Ovary (tissue), 7 donors: ENCODE measurements at regions not wholly inside any gene's neighbourhood (a gene's known extent, or its start where the extent isn't known, plus 50 kb on each side); places are given as distances from the start of the nearest gene placed in this dataset.
"Not testable (repeated sequence)": the region's sequence is repeated elsewhere in the genome, so short reads cannot be mapped to it uniquely, and the experiment has no call there.

Experiments used
- DNase-seq, 5 donors: peaks; one replicate each; pipeline ENCODE4 v3.0.0-alpha.2; 2019 to 2020
- H3K27ac ChIP-seq, 2 donors: fragments of 200-600 bp; one replicate each; pipeline versions ENCODE4 v1.5.1 to v1.8.0; 2019 to 2022
- H3K27me3 ChIP-seq: fragments of 200-600 bp; one replicate; pipeline ENCODE4 v1.8.0; 2022
- H3K36me3 ChIP-seq: fragments of 200-600 bp; sonication (generic); one replicate; pipeline ENCODE4 v1.5.1; 2019
- H3K4me1 ChIP-seq: one replicate; pipeline ENCODE4 v1.8.1; 2013; ENCODE audit warnings: mild to moderate bottlenecking, moderate library complexity; ENCODE audit not compliant: insufficient read depth
- H3K4me3 ChIP-seq: fragments of 200-600 bp; sonication (generic); one replicate; pipeline ENCODE4 v1.5.1; 2017
- H3K9me3 ChIP-seq, 2 donors: fragments of 200-600 bp in 1 of 2; sonication (generic) in 1 of 2; one replicate each; pipeline versions ENCODE4 v1.5.1 to v1.8.1; 2013 to 2019; ENCODE audit warnings: mild to moderate bottlenecking in 1 of 2, moderate library complexity in 1 of 2
- CTCF ChIP-seq, 3 donors: fragments of 450-650 bp in 2 of 3; fragments of 200-600 bp in 1 of 3; IDR thresholded peaks; one replicate each; pipeline versions ENCODE4 v1.5.1 to v1.8.0; 2016 to 2022; ENCODE audit warnings: antibody characterized with exemption in 3 of 3, mild to moderate bottlenecking in 1 of 3
- EP300 ChIP-seq: sonication (generic); formaldehyde crosslinking; IDR thresholded peaks from one replicate; pipeline ENCODE4 v1.6.1; 2017; ENCODE audit warnings: antibody characterized with exemption
- POLR2A ChIP-seq: fragments of 450-650 bp; IDR thresholded peaks from one replicate; pipeline ENCODE4 v1.6.1; 2017; ENCODE audit warnings: antibody characterized with exemption, mild to moderate bottlenecking, moderate library complexity
- WGBS, 3 donors: extraction: QIAGEN DNeasy Blood & Tissue Kit in 1 of 3; methylation state at CpG; one replicate each; pipeline versions ENCODE4 v1.1.5 to v1.1.7; 2013 to 2017; 5-methylcytosine and 5-hydroxymethylcytosine counted together
- intact Hi-C, 4 donors: fragments of 100-400 bp; cut with DNase I; formaldehyde crosslinking; loops; one replicate each; pipeline versions ENCODE4 v1.11.0 to v1.15.1; 2022 to 2023
- donor health status: DM: no; HTN: no; CAD: no; lungs with moderate emphysema.
- donor health status: DM: no; HTN: no; CAD: no.
- donor health status: Bipolar disorder and iron deficiency.
- donor health status: DM: no; HTN: no; CAD: no.
- donor health status: DM: yes; HTN: yes; CAD: no.

DNA sequence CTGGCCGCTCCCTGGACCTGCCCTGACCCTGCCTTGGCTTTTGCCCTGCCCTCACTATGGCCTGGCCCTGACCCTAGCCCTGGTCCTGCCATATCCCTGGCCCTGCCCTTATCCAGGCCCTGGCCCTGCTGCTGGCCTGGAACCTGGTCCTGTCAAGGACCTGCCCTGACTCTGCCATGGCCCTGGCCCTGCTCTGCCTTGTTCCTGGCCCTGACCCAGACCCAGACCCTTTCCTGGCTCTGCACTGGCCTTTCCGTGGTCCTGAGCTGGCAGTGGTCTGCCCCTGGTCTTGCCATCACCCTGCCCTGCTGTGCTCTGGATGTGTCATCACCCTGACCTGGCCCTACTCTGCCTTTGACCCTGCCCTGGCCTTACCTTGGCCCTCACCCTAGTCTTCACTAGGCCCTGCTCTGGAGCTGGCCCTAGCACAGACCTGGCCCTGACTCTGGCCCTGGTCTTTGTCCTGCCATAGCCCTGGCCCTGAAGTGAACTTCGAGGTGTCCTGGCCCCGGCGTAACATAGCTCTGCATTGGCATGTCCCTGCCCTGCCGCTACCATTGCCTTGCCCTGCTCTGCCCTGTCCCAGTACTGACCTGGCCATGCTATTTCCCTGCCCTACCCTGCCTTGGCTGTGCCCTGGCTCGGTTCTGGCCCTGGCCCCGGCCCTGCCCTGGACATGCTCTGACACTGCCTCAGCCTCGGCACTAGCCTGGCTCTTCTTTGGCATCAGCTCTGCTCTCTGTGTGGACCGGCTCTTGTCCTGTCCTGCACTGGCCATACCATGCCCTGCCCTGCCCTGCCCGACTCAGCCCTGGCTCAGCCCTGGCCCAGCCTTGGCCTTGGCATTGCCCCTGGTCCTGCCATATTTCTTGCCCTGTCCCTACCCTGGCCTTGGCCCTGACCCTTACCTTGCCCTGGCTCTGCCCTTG lies 239.2 kb downstream of the GOLGA6L6 start:
- intact Hi-C loops, H3K4me1 ChIP-seq, H3K4me3 ChIP-seq, H3K27ac ChIP-seq, H3K36me3 ChIP-seq, H3K9me3 ChIP-seq, H3K27me3 ChIP-seq, DNase-seq: not testable (repeated sequence)
- 85 to 88% (median 88%) methylated on average over 11 of the region's 11 CpGs for WGBS, 3 donors

- H3K36me3 ChIP-seq, H3K4me1 ChIP-seq, H3K27ac ChIP-seq, H3K9me3 ChIP-seq, H3K4me3 ChIP-seq, H3K27me3 ChIP-seq, DNase-seq, intact Hi-C loops: not testable (repeated sequence)
- 87 to 91% (median 87%) methylated on average over 12 of the region's 12 CpGs for WGBS, 3 donors
Measured at GRCh38 chr15:20301471-20302081, 240.0 kb downstream of the GOLGA6L6 start.

DNA sequence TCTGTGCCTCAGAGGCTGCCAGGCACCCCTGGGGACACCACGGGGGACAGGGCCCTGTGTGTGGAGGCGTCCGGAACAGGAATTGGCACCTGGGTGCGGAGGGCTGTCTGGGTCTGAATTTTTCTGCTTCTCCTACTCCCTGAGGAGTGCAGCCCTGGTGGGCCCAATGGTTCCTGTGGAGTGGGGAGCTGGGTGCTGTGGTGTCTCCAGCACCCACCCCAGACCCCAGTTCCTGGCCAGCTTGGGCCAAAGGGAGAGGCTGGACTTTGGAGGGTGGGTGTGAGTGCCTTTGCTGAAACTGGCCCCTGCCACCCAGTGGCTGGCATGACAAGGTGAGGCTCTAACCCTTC lies 240.6 kb downstream of the GOLGA6L6 start:
- DNase-seq, H3K4me3 ChIP-seq, H3K27me3 ChIP-seq, H3K27ac ChIP-seq, H3K9me3 ChIP-seq, H3K4me1 ChIP-seq, intact Hi-C loops, H3K36me3 ChIP-seq: not testable (repeated sequence)
- 88 to 92% (median 89%) methylated on average over 4 of the region's 4 CpGs for WGBS, 3 donors

DNA sequence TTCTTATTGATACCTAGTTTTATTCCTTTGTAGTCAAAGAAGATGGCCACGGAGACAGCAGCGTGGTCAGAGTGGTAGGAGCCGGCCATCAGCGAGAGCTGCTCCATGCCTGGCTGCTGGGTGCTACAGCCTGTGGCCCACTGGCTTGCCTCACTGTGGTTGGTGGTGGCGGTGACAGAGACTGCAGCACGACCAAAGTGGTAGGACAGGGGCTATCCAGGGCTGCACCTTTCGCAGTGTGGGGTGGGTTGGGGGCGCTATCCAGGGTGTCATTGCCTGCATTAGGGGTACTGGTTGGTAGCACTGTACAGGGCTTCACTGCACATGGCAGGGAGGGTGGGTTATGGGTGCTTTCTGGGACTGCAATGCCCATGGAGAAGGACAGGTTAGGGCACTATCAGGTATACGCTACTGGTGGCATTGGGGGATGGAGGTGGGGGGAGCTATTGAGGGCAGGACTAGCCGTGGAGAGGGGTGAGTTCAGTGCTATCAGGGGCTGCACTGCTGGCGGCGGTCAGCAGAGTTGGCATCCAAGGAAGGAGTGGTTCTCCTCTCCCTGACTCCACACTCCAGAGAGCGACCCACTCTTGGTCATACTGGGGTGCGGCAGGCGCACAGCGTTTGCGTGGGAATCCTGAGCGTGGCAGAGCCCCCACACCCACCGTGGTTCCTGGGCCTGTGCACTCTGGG lies 241.1 kb downstream of the GOLGA6L6 start:
- H3K27me3 ChIP-seq, H3K9me3 ChIP-seq, DNase-seq, H3K4me1 ChIP-seq, H3K4me3 ChIP-seq, H3K27ac ChIP-seq, H3K36me3 ChIP-seq, intact Hi-C loops: not testable (repeated sequence)
- WGBS, 3 donors = 83 to 88% (median 83%) methylated on average over 19 of the region's 19 CpGs

DNA sequence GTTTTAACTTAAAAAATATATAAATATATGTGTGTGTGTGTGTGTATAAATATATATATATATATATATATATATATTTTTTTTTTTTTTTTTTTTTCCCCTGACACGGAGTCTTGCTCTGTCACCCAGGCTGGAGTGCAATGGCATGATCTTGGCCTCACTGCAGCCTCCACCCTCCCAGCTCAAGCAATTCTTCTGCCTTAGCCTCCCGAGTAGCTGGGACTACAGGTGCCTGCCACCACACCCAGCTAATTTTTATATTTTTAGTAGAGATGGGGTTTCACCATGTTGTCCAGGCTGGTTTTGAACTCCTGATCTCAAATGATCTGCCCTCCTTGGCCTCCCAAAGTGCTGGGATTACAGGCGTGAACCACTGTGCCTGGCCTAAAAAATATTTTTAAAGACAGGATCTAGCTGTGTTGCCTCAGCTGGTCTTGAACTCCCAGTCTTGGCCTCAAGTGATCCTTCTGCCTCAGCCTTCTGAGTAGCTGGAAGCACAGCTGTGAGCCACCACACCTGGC lies 243.9 kb downstream of the GOLGA6L6 start:
- intact Hi-C loops = not testable (repeated sequence)
- WGBS, 3 donors = 61 to 77% (median 71%) methylated on average over 2 to 3 of the region's 3 CpGs

DNA sequence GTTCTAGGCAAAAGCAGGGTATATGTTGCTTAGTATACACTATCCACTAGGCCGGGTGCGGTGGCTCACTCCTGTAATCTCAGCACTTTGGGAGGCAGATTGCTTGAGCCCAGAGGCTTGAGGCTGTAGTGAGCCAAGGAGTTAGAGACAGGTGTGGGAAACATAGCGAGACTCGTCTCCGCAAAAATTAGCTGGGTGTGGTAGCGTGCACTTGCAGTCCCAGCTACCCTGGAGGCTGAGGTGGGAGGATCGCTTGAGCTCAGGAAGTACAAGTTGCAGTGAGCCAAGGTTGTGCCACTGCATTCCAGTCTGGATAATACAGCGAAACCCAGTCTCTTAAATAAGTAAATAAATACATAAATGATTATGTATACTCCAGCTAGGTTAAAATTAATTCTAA lies 245.3 kb downstream of the GOLGA6L6 start:
- H3K27ac ChIP-seq, H3K27me3 ChIP-seq, H3K4me3 ChIP-seq, H3K9me3 ChIP-seq, H3K36me3 ChIP-seq, intact Hi-C loops, H3K4me1 ChIP-seq: not testable (repeated sequence)
- 78 to 82% (median 82%) methylated on average over 8 of the region's 8 CpGs for WGBS, 3 donors
- DNase-seq = peak in 1 of 5 donors; percentile 3

More for the DNA sequence above, 243.9 kb downstream of the GOLGA6L6 start:
- H3K27ac ChIP-seq, H3K4me3 ChIP-seq, H3K9me3 ChIP-seq, H3K36me3 ChIP-seq, H3K27me3 ChIP-seq, H3K4me1 ChIP-seq, DNase-seq: not testable (repeated sequence)

DNA sequence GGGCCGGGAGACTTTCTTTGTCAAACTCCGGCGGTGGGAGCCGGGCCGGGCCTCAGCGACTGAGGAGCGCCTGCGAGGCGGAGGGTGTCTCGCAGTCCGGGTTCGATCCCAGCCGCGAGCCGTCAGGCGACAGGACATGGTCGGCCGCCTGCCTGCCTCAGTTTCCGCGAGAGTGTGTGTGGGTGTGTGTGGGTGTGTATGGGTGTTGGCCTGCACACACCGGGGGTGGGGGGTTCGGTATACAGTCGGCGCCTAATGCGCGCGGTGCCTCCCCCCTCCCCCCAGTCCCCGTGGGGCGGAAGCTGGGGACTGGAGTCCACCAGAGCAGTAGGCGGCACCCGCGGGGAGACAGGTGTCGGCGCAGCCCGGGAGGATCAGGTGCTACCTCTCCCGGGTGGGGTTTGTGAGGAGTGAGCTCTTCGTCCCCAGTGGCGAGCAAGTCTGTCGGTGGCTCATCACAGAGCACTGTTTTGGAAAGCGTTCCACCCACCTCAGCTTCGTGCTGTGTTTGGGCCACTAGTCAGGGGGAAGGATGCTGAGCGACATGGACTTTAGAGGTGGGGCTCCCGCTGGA lies 246.3 kb downstream of the GOLGA6L6 start:
- no peak overlapping the region for H3K4me3 ChIP-seq
- 84 to 87% (median 86%) methylated on average over 42 to 43 of the region's 43 CpGs for WGBS, 3 donors
- intact Hi-C loops = no loop called here
- peaks cover 0 to 6% of the 10 kb centered on the region in 2 donors for H3K9me3 ChIP-seq
- H3K27ac ChIP-seq = no peak overlapping the region
- H3K27me3 ChIP-seq = no peaks in the 10 kb centered on the region
- peak in 2 of 5 donors; percentile 18 to 21 for DNase-seq
- TF ChIP-seq EP300 (no peak), POLR2A (no peak), CTCF (IDR thresholded peaks at IDR 0.05) (no peak)
- no peaks in the 10 kb centered on the region for H3K36me3 ChIP-seq
- no peaks in the 10 kb centered on the region for H3K4me1 ChIP-seq
